ENCODE measurements at regions not wholly inside any gene's neighbourhood (a gene's known extent, or its start where the extent isn't known, plus 50 kb on each side); places are given as distances from the start of the nearest gene placed in this dataset.

DNA sequence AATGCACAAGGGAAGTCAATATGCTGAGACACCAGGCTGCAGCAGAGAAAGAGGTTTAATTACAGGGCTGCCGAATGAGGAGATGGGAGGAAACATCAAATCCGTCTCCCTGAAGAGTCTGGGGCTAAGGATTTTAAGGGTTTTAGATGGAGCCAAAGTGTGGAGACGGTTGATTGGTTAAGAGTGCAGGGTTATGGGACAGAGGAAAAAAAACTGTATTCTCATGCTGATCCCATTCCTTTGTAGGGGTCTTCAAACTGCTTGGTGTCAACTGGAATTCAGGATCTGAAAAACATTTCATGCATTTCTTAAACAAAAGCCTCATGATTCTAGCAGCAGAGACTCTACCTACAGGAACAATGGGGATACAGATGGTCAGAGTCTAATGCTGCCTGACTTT is 96.1 kb upstream of the SYNDIG1 start:
- FAIRE-seq (no peak), DNase-seq (no peak), ATAC-seq (no peak)
- Histone ChIP-seq H3K9me3 (no peaks in the 10 kb centered on the region), H3K36me3 (no peaks in the 10 kb centered on the region), H3K27me3 (no peaks in the 10 kb centered on the region), H3K4me3 (no peak overlapping the region), H3K4me1 (no peaks in the 10 kb centered on the region), H3K27ac (no peak overlapping the region)
- intact Hi-C loops (cut with DNase I), result no loop called here
- TF ChIP-seq, protein P1, sequence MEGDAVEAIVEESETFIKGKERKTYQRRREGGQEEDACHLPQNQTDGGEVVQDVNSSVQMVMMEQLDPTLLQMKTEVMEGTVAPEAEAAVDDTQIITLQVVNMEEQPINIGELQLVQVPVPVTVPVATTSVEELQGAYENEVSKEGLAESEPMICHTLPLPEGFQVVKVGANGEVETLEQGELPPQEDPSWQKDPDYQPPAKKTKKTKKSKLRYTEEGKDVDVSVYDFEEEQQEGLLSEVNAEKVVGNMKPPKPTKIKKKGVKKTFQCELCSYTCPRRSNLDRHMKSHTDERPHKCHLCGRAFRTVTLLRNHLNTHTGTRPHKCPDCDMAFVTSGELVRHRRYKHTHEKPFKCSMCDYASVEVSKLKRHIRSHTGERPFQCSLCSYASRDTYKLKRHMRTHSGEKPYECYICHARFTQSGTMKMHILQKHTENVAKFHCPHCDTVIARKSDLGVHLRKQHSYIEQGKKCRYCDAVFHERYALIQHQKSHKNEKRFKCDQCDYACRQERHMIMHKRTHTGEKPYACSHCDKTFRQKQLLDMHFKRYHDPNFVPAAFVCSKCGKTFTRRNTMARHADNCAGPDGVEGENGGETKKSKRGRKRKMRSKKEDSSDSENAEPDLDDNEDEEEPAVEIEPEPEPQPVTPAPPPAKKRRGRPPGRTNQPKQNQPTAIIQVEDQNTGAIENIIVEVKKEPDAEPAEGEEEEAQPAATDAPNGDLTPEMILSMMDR (IDR thresholded peaks at IDR 0.05), result no peak
- 58 to 80% methylated on average over 3 of the region's 3 CpGs for WGBS, 2 donors

DNA sequence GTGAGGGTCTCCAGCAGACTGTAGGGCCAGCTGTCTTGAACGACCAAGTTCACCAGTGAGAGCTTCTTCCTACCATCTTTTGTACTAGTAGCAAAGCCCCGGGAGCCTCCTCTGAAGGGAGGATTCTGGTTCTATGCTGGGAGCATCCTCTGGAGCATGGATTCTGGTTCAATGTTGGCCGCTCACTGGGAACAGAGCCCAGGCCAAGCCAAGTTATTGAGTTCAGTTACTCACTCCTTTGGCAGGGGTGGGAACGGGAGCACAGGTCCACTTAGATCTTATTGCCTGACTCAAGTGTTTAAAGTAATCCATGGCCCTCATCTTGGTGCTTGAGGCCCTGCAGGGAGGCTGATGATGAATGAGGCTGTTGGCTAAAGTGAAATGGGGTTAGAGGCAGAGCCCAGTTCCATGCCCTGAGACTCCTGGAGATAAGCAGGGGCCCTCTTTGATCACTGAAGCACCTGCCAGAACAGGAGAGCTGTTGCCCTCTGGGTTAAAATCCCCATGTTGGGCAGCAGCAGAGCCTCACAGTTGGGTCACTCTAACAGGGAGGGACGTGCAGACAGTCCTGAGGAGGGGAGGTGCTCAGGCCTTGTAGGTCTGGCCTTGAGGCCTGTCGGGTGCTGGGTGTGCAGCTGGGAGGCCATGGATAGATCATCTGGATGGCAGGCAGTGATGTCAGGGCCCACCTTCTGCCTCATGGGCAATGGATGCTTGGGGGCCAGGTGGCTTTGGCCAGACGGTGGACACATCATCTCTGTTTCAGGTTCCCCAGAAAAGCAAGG is 98.3 kb upstream of the SYNDIG1 start:
- H3K27me3 ChIP-seq, result no peaks in the 10 kb centered on the region
- ATAC-seq, result no peak
- TF ChIP-seq, protein P1 (IDR thresholded peaks at IDR 0.05), result no peak

DNA sequence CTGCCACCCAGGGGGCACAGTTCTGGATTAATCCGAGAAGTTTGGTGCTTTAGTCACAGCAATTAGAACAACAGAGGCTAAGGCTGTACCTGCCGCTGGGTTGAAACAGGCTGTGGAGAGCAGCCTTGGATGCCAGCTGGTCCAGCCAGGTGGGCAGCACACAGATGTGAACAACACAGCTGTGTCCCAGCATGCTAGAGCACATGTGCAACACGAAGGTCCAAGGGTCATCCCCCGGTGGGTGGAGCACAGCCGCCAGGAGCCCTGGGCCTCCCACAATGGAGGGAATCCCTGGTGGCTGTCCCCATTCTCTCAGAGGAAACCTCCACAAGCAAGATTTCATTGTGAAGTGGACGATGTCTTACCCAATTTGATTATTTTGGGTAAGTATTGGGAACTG is 99.2 kb upstream of the SYNDIG1 start:
- intact Hi-C loops (cut with DNase I), result no loop called here
- TF ChIP-seq, protein P1 (IDR thresholded peaks at IDR 0.05), result no peak
- WGBS, 2 donors, result 49 to 52% methylated on average over 6 of the region's 6 CpGs
- Histone ChIP-seq H3K9me3 (no peaks in the 10 kb centered on the region), H3K4me1 (no peaks in the 10 kb centered on the region), H3K36me3 (no peaks in the 10 kb centered on the region), H3K4me3 (no peak overlapping the region), H3K27me3 (no peaks in the 10 kb centered on the region), H3K27ac (no peak overlapping the region)
- DNase-seq (no peak), ATAC-seq (no peak), FAIRE-seq (no peak)

More for the DNA sequence above, 98.3 kb upstream of the SYNDIG1 start:
- H3K27ac ChIP-seq, result no peak overlapping the region
- WGBS, 2 donors, result 78 to 87% methylated on average over 7 of the region's 7 CpGs
- intact Hi-C loops (cut with DNase I), result no loop called here
- no peak overlapping the region for H3K4me3 ChIP-seq
- no peak for FAIRE-seq
- H3K36me3 ChIP-seq, result no peaks in the 10 kb centered on the region
- H3K4me1 ChIP-seq, result no peaks in the 10 kb centered on the region
- H3K9me3 ChIP-seq, result no peaks in the 10 kb centered on the region
- no peak for DNase-seq

DNA sequence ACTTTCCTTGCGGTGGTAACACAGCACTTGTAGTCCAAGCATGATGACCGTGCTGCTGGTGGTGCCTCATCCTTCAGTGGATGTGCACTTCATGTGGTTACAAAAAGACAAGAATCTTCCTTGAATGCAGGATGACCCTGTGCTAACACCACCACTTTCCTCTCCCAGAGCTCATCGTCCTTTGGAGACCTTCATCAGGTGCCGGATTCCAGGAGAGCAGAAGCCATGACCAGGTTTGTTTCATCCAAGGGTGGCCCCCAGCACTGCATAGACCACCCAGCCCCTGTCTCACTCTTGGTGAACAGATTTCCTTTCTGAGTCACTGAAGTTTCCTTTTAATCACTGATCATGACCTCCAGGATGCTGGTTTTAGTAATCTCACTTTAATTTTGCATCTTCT is 101.2 kb upstream of the SYNDIG1 start:
- TF ChIP-seq, protein P1 (IDR thresholded peaks at IDR 0.05), result no peak
- DNase-seq (no peak), ATAC-seq (no peak), FAIRE-seq (no peak)
- Histone ChIP-seq H3K9me3 (no peaks in the 10 kb centered on the region), H3K27me3 (no peaks in the 10 kb centered on the region), H3K36me3 (no peaks in the 10 kb centered on the region), H3K4me3 (no peak overlapping the region), H3K4me1 (no peaks in the 10 kb centered on the region), H3K27ac (no peak overlapping the region)
- WGBS, 2 donors, result 78 to 87% methylated on average over 4 of the region's 4 CpGs
- intact Hi-C loops (cut with DNase I), result no loop called here

DNA sequence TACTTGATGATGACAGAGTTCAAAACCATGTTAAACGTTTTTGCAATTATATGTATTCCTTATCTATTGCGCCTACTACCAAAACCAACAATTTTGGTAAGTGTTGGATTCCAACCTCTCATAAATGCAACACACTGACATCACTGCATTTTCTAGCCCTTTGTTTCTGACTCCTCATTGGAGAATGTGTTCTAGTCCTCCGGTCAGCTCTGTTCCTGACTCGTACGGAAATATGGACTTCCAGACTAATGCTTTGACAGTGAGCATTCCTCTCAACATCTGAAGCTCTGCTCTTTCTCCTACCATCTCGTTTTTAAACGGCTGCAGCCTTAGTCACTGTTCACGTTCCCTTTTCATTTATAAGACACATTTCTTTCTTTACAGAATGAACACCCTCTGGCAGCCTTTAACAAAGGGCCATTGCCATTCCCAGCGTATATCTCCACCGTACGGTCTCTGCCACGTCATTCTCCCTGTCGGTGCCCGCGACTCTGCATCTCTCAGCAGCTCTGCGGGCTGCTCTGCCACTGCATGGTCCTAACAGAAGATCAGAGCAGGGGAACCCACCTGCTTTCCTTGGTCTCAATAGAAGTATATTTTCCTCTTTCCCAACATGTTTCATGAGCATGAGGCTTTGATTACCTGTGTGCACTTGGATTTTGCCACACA is 103.0 kb upstream of the SYNDIG1 start:
- H3K36me3 ChIP-seq, result no peaks in the 10 kb centered on the region
- no peak overlapping the region for H3K27ac ChIP-seq
- intact Hi-C loops (cut with DNase I), result no loop called here
- H3K4me1 ChIP-seq, result no peaks in the 10 kb centered on the region
- H3K9me3 ChIP-seq, result no peaks in the 10 kb centered on the region
- 71 to 85% methylated on average over 16 of the region's 16 CpGs for WGBS, 2 donors
- no peaks in the 10 kb centered on the region for H3K27me3 ChIP-seq
- DNase-seq (no peak), ATAC-seq (no peak), FAIRE-seq (no peak)
- TF ChIP-seq, protein P1 (IDR thresholded peaks at IDR 0.05), result no peak
- H3K4me3 ChIP-seq, result no peak overlapping the region
